Fibroblast of lung (primary cell): ENCODE measurements at regions not wholly inside any gene's neighbourhood (a gene's known extent, or its start where the extent isn't known, plus 50 kb on each side); places are given as distances from the start of the nearest gene placed in this dataset.

Experiments
- DNase-seq, 2 donors: peaks; one replicate each; pipeline versions ENCODE4 v3.0.0 to v3.0.0-alpha.2; 2010; ENCODE audit warnings: low read depth in 2 of 2
- H2AFZ ChIP-seq: 2 replicates; pipeline ENCODE4 v1.5.1; 2012; ENCODE audit warnings: low read length, control low read depth, inconsistent platforms
- H3K27ac ChIP-seq: 2 replicates; pipeline ENCODE4 v1.5.1; 2011; ENCODE audit warnings: low read length, control low read depth; ENCODE audit not compliant: insufficient read depth
- H3K27me3 ChIP-seq: 2 replicates; pipeline ENCODE4 v1.5.1; 2011; ENCODE audit warnings: mild to moderate bottlenecking, low read length; ENCODE audit not compliant: control insufficient read depth, insufficient read depth
- H3K36me3 ChIP-seq: 2 replicates; pipeline ENCODE4 v1.5.1; 2011; ENCODE audit warnings: low read length; ENCODE audit not compliant: control insufficient read depth, insufficient read depth
- H3K4me1 ChIP-seq: 2 replicates; pipeline ENCODE4 v1.5.1; 2011; ENCODE audit warnings: low read length; ENCODE audit not compliant: control insufficient read depth, insufficient read depth; ENCODE audit errors: extremely low read depth
- H3K4me2 ChIP-seq: 2 replicates; pipeline ENCODE4 v1.5.1; 2011; ENCODE audit warnings: low read length, control low read depth; ENCODE audit not compliant: insufficient read depth; ENCODE audit errors: extremely low read depth
- H3K4me3 ChIP-seq, 4 experiments: fragments of 200-600 bp in 1 of 4; sonication (generic) in 1 of 4; replicated peaks in 1 of 4; 2 replicates each; pipeline ENCODE4 v1.5.1; 2011 to 2016; ENCODE audit warnings: low read length in 4 of 4, low read depth in 3 of 4, mild to moderate bottlenecking in 3 of 4, control low read depth in 2 of 4, inconsistent platforms in 1 of 4, mixed read lengths in 1 of 4; ENCODE audit not compliant: insufficient read depth in 1 of 4; ENCODE audit errors: control extremely low read depth in 1 of 4
- H3K79me2 ChIP-seq: 2 replicates; pipeline ENCODE4 v1.5.1; 2012; ENCODE audit warnings: mild to moderate bottlenecking, low read length, inconsistent platforms; ENCODE audit not compliant: control insufficient read depth, insufficient read depth
- H3K9ac ChIP-seq: 2 replicates; pipeline ENCODE4 v1.5.1; 2011; ENCODE audit warnings: mild to moderate bottlenecking, low read length, control low read depth; ENCODE audit not compliant: insufficient read depth
- H3K9me3 ChIP-seq: 2 replicates; pipeline ENCODE4 v1.5.1; 2012; ENCODE audit warnings: low read depth, low read length; ENCODE audit not compliant: control insufficient read depth, insufficient read depth
- H4K20me1 ChIP-seq: 2 replicates; pipeline ENCODE4 v1.5.1; 2011; ENCODE audit warnings: low read length; ENCODE audit not compliant: control insufficient read depth, insufficient read depth; ENCODE audit errors: extremely low read depth
- EZH2 ChIP-seq: IDR thresholded peaks from 2 replicates; pipeline ENCODE4 v1.5.1; 2012; ENCODE audit warnings: low read length, control low read depth, mild to moderate bottlenecking; ENCODE audit errors: missing control alignments
- TF ChIP-seq, protein P1 (sequence below), 2 donors: IDR thresholded peaks in 1 of 2; conservative IDR thresholded peaks in 1 of 2; 1 replicate in 1 of 2; 2 replicates in 1 of 2; pipeline ENCODE4 v1.5.1; 2011 to 2012; ENCODE audit warnings: low read length in 2 of 2, control low read depth in 1 of 2, inconsistent platforms in 1 of 2, low read depth in 1 of 2, mild to moderate bottlenecking in 1 of 2

DNA sequence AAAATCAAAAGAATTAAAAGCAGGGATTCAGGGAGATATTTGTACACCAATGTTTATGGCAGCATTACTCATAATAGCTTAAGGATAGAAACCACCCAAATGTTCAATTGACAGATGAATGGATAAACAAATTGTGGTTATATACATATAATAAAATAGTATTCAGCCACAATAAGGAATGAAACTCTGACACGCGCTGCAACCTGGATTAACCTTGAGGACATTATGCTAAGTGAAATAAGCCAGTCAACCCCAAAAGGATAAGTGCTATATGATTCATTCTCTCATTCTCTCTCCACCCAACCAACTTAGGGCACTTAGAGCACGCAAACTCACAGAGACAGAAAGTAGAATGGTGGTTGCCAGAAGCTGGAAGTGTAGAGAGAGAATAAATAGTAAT is 216.8 kb upstream of the SLC14A2 start:
- Histone ChIP-seq H3K4me3 (no peak overlapping the region), H4K20me1 (no peaks in the 10 kb centered on the region), H2AFZ (no peak overlapping the region), H3K4me2 (no peak overlapping the region), H3K36me3 (no peaks in the 10 kb centered on the region), H3K79me2 (no peaks in the 10 kb centered on the region), H3K27me3 (no peaks in the 10 kb centered on the region), H3K9ac (no peak overlapping the region), H3K9me3 (no peaks in the 10 kb centered on the region), H3K27ac (no peak overlapping the region), H3K4me1 (no peaks in the 10 kb centered on the region)
- no peak for DNase-seq
- TF ChIP-seq, protein P1, sequence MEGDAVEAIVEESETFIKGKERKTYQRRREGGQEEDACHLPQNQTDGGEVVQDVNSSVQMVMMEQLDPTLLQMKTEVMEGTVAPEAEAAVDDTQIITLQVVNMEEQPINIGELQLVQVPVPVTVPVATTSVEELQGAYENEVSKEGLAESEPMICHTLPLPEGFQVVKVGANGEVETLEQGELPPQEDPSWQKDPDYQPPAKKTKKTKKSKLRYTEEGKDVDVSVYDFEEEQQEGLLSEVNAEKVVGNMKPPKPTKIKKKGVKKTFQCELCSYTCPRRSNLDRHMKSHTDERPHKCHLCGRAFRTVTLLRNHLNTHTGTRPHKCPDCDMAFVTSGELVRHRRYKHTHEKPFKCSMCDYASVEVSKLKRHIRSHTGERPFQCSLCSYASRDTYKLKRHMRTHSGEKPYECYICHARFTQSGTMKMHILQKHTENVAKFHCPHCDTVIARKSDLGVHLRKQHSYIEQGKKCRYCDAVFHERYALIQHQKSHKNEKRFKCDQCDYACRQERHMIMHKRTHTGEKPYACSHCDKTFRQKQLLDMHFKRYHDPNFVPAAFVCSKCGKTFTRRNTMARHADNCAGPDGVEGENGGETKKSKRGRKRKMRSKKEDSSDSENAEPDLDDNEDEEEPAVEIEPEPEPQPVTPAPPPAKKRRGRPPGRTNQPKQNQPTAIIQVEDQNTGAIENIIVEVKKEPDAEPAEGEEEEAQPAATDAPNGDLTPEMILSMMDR (conservative IDR thresholded peaks at IDR 0.05 in 1 of 2, IDR thresholded peaks at IDR 0.05 in 1 of 2; ENCODE audit: low read depth in 1 of 2, low read length in 2 of 2): no peak
- no peak for TF ChIP-seq EZH2

DNA sequence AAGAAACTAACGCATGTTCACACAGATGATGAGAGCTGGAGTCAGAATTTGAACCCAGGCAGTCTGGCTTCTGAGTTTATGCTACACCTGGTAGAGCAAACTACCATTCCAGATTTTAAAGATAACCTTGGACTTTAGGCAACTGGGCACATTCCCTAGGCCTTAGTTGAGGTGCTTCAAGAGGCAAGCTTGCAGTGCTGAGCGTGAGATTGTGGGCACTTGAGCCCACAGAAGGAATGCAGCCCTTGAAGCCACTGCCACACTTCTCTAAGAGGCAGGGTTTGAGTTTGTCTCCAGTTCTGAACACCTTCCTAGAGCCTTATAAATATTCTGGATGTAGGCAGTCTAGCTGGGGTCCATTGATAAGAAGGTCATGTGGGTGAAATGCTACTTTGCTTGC is 216.1 kb upstream of the SLC14A2 start:
- no peak overlapping the region for H3K27ac ChIP-seq

DNA sequence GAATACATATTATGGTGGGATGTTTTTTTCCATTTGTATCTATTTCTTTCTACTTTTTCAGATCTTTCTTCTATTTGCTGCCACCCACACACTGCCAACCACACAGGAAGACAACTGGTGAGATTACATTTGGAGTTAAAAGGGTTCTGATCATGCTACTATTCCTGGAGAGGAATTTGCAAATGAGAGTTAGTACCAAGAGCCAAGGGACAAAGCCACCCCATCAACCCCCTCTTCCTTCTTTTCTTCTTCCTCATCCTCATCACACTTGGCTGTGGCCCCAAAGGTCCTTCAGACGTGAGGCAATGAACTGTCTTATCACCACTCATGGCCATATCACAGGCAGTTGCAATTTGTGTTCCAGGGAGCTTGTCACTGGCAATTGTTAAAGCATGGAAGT is 215.6 kb upstream of the SLC14A2 start:
- DNase-seq: no peak
- no peak overlapping the region for H3K4me2 ChIP-seq
- H3K27ac ChIP-seq: no peak overlapping the region
- no peak for TF ChIP-seq EZH2
- TF ChIP-seq, protein P1 (conservative IDR thresholded peaks at IDR 0.05 in 1 of 2, IDR thresholded peaks at IDR 0.05 in 1 of 2; ENCODE audit: low read depth in 1 of 2, low read length in 2 of 2): no peak
- no peaks in the 10 kb centered on the region for H3K36me3 ChIP-seq
- no peaks in the 10 kb centered on the region for H3K9me3 ChIP-seq
- no peaks in the 10 kb centered on the region for H3K4me1 ChIP-seq
- no peaks in the 10 kb centered on the region for H3K27me3 ChIP-seq
- H4K20me1 ChIP-seq: no peaks in the 10 kb centered on the region
- H2AFZ ChIP-seq: no peak overlapping the region
- H3K4me3 ChIP-seq: no peak overlapping the region
- no peak overlapping the region for H3K9ac ChIP-seq
- H3K79me2 ChIP-seq: no peaks in the 10 kb centered on the region

More for the DNA sequence above, 216.1 kb upstream of the SLC14A2 start:
- H3K4me2 ChIP-seq: no peak overlapping the region
- no peak overlapping the region for H3K4me3 ChIP-seq
- H4K20me1 ChIP-seq: no peaks in the 10 kb centered on the region
- no peak overlapping the region for H3K9ac ChIP-seq
- no peak overlapping the region for H2AFZ ChIP-seq
- H3K4me1 ChIP-seq: no peaks in the 10 kb centered on the region
- H3K27me3 ChIP-seq: no peaks in the 10 kb centered on the region
- TF ChIP-seq EZH2: no peak
- TF ChIP-seq, protein P1 (conservative IDR thresholded peaks at IDR 0.05 in 1 of 2, IDR thresholded peaks at IDR 0.05 in 1 of 2; ENCODE audit: low read depth in 1 of 2, low read length in 2 of 2): no peak
- DNase-seq: no peak
- H3K9me3 ChIP-seq: no peaks in the 10 kb centered on the region
- H3K79me2 ChIP-seq: no peaks in the 10 kb centered on the region
- no peaks in the 10 kb centered on the region for H3K36me3 ChIP-seq
